ENCODE measurements at regions not wholly inside any gene's neighbourhood (a gene's known extent, or its start where the extent isn't known, plus 50 kb on each side); places are given as distances from the start of the nearest gene placed in this dataset.

DNA sequence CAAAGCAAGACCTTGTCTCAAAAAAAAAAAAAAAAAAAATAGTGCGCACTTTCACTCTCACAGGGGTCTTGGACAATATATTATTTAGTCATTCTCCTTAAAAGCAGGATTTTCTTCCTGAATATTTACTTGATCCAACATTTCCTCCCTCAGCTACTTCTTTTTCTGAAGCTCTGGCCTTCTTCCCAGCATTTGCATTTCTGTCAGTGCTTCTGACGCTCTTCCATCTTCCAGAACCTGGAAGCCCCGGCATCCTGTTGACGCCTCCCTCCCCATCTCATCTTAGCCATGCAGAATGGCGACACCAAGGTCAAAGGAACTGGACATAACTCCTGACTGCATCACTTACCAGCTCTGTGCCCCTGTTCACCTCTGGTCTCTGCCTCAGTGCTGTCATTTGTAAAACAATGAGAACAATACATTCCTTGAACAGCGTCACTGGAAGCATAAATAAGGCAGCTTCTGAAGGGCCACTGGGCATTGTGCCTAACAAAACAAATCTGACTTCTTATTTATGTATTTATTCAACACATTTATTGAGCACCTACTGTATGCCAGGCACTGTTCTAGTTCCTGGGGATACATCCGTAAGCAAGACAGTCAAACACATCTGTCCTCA, 90.9 kb upstream of the MDM1 start:
- peak; percentile 25 to 71 (median 38) for DNase-seq
- no peak overlapping the region for H3K27ac ChIP-seq
- no peak for TF ChIP-seq POLR2A (IDR thresholded peaks at IDR 0.05)
- TF ChIP-seq, protein P1, sequence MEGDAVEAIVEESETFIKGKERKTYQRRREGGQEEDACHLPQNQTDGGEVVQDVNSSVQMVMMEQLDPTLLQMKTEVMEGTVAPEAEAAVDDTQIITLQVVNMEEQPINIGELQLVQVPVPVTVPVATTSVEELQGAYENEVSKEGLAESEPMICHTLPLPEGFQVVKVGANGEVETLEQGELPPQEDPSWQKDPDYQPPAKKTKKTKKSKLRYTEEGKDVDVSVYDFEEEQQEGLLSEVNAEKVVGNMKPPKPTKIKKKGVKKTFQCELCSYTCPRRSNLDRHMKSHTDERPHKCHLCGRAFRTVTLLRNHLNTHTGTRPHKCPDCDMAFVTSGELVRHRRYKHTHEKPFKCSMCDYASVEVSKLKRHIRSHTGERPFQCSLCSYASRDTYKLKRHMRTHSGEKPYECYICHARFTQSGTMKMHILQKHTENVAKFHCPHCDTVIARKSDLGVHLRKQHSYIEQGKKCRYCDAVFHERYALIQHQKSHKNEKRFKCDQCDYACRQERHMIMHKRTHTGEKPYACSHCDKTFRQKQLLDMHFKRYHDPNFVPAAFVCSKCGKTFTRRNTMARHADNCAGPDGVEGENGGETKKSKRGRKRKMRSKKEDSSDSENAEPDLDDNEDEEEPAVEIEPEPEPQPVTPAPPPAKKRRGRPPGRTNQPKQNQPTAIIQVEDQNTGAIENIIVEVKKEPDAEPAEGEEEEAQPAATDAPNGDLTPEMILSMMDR (IDR thresholded peaks at IDR 0.05): no peak
- H3K36me3 ChIP-seq (replicated peaks in 1 of 2): no peaks in the 10 kb centered on the region
- H3K4me3 ChIP-seq: no peak overlapping the region
- 63 to 71% (median 67%) methylated on average over 7 of the region's 7 CpGs for WGBS, 4 donors
- no peaks in the 10 kb centered on the region for H3K27me3 ChIP-seq
- intact Hi-C loops (cut with DNase I): no loop called here
- H3K9me3 ChIP-seq (replicated peaks in 1 of 3): no peaks in the 10 kb centered on the region
- peaks cover 13 to 16% of the 10 kb centered on the region in 2 donors for H3K4me1 ChIP-seq (replicated peaks in 1 of 2)

DNA sequence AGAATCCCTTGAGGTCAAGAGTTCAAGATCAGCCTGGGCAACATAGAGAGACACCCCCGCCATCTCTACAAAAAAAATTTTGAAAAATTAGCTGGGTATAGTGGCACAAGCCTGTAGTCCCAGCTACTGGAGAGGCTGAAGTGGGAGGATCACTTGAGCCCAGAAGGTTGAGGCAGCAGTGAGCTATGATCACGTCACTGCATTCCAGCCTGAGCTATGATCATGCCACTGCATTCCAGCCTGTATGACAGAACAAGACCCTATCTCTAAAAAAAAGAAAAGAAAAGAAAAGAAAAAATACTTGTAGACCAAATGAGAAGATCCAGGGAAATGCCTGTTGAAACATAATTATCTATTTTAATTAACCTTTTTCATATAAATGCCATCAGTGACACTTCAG, 93.8 kb upstream of the MDM1 start:
- no peaks in the 10 kb centered on the region for H3K27me3 ChIP-seq
- 83 to 94% (median 91%) methylated on average over 2 of the region's 2 CpGs for WGBS, 4 donors
- no peak overlapping the region for H3K27ac ChIP-seq
- TF ChIP-seq POLR2A (IDR thresholded peaks at IDR 0.05): no peak
- TF ChIP-seq, protein P1 (IDR thresholded peaks at IDR 0.05): no peak
- H3K4me3 ChIP-seq: no peak overlapping the region
- H3K9me3 ChIP-seq (replicated peaks in 1 of 3): no peaks in the 10 kb centered on the region
- H3K4me1 ChIP-seq (replicated peaks in 1 of 2): peaks cover 0 to 2% of the 10 kb centered on the region in 2 donors
- intact Hi-C loops (cut with DNase I): no loop called here
- DNase-seq: no peak
- H3K36me3 ChIP-seq (replicated peaks in 1 of 2): no peaks in the 10 kb centered on the region

DNA sequence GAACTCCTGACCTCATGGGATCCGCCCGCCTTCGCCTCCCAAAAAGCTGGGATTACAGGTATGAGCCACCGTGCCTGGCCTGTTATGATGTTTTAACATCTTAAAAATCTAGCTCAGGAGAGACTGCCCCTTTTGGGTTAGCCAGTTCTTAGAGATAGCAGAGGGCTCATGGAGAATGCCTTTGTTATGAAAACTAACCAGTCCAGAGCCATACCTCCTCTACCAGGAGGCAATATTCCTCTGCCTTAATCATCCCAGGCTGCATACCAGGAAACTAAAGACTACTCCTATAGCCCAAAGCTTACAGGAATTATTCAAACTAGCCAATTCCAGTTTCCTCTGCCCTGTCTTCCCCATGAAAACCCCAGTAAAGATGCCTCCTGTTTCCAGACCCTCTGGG, 96.0 kb upstream of the MDM1 start:
- Histone ChIP-seq H3K27ac (no peak overlapping the region), H3K36me3 (replicated peaks in 1 of 2) (no peaks in the 10 kb centered on the region), H3K4me1 (replicated peaks in 1 of 2) (no peaks in the 10 kb centered on the region), H3K27me3 (no peaks in the 10 kb centered on the region), H3K9me3 (replicated peaks in 1 of 3) (no peaks in the 10 kb centered on the region), H3K4me3 (no peak overlapping the region)
- 92 to 100% (median 97%) methylated on average over 4 of the region's 4 CpGs for WGBS, 4 donors
- TF ChIP-seq, protein P1 (IDR thresholded peaks at IDR 0.05): no peak
- TF ChIP-seq POLR2A (IDR thresholded peaks at IDR 0.05): no peak
- intact Hi-C loops (cut with DNase I): no loop called here
- DNase-seq: no peak

DNA sequence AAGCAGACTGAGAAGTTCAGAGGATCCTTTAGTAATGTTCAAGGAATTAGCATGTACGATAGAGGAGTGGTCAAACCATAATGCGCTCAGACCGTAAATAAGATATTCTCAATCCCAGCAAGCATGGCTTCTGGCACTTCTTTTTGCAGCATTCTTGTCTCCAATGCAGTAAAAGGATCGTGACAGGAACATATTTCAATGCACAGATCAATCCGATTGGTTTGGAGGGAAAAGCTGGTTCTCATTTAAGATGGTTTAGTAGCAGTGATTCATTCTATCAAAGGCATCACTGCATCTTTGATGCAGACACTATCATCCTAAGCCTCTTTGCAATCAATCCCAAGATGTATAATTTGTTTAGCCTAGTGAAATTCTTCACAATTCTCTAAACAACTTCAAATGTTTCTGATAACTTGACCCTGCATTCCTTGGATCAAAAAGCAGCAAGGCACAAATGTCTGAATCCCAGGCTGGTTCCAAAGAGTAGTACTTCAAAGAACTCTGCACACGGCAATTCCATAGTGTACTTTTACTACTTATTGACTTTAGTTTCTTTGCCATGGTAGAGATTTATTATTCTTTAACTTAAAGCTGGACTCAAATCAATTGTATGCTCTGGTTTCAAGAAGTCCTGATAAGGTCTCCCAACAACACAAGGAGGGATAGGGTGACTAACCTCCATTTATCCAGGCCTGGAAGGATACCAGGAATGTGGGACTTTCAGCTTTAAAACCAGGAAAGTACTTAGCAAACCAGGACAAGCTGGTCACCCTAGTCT, 96.8 kb upstream of the MDM1 start:
- intact Hi-C loops (cut with DNase I): no loop called here
- no peaks in the 10 kb centered on the region for H3K4me1 ChIP-seq (replicated peaks in 1 of 2)
- no peak overlapping the region for H3K27ac ChIP-seq
- H3K36me3 ChIP-seq (replicated peaks in 1 of 2): no peaks in the 10 kb centered on the region
- H3K9me3 ChIP-seq (replicated peaks in 1 of 3): no peaks in the 10 kb centered on the region
- WGBS, 4 donors: 88 to 89% (median 88%) methylated on average over 6 of the region's 6 CpGs
- no peak for TF ChIP-seq POLR2A (IDR thresholded peaks at IDR 0.05)
- TF ChIP-seq, protein P1 (IDR thresholded peaks at IDR 0.05): no peak
- no peaks in the 10 kb centered on the region for H3K27me3 ChIP-seq
- DNase-seq: no peak
- no peak overlapping the region for H3K4me3 ChIP-seq

Measured in adrenal gland (tissue), 9 donors.